B cell (primary cell): ENCODE measurements at regions not wholly inside any gene's neighbourhood (a gene's known extent, or its start where the extent isn't known, plus 50 kb on each side); places are given as distances from the start of the nearest gene placed in this dataset.

Experiments
- ATAC-seq: fragments of 200-7000 bp; cut with Tn5 transposase; one replicate; pipeline ENCODE4 v1.10.0; 2021; ENCODE audit warnings: low read depth, mild to moderate bottlenecking, moderate number of reproducible peaks, moderate library complexity
- CTCF ChIA-PET: fragments of 350-600 bp; sonication (Branson Sonifier 250); formaldehyde crosslinking; loops from one replicate; lab custom pipeline; 2021; ENCODE audit warnings: antibody characterized with exemption, inconsistent platforms; lab: Charles Lee
- POLR2A ChIA-PET: fragments of 350-600 bp; sonication (Branson Sonifier 250); formaldehyde crosslinking; loops from one replicate; lab custom pipeline; 2021; ENCODE audit warnings: antibody characterized with exemption; lab: Charles Lee
- DNase-seq: peaks from one replicate; pipeline ENCODE4 v3.0.0; 2013
- H2AFZ ChIP-seq: 2 replicates; pipeline ENCODE4 v1.6.1; 2012; ENCODE audit warnings: mild to moderate bottlenecking, low read depth, low read length; ENCODE audit not compliant: insufficient read depth, poor library complexity, severe bottlenecking
- H3K27ac ChIP-seq, 2 donors: 1 replicate in 1 of 2; 2 replicates in 1 of 2; pipeline ENCODE4 v1.5.1; 2012 to 2013; ENCODE audit warnings: low read length in 2 of 2, mild to moderate bottlenecking in 2 of 2, moderate library complexity in 1 of 2
- H3K27me3 ChIP-seq, 4 experiments: fragments of 200-600 bp in 1 of 4; sonication (generic) in 1 of 4; replicated peaks in 1 of 4; 1 replicate in 2 of 4; 2 replicates in 2 of 4; pipeline versions ENCODE4 v1.6.1 to v1.7.0; 2013 to 2016; ENCODE audit warnings: low read length in 3 of 4, mild to moderate bottlenecking in 2 of 4, mixed read lengths in 1 of 4, moderate library complexity in 1 of 4; ENCODE audit not compliant: insufficient read depth in 4 of 4, control insufficient read depth in 3 of 4; ENCODE audit errors: control extremely low read depth in 1 of 4
- H3K36me3 ChIP-seq, 2 experiments: replicated peaks in 1 of 2; 1 replicate in 1 of 2; 2 replicates in 1 of 2; pipeline versions ENCODE4 v1.6.1 to v1.7.1; 2013; ENCODE audit warnings: low read length in 1 of 2; ENCODE audit not compliant: insufficient read depth in 2 of 2, control insufficient read depth in 1 of 2; ENCODE audit errors: control extremely low read depth in 1 of 2, extremely low read depth in 1 of 2
- H3K4me1 ChIP-seq, 2 donors: fragments of 200-600 bp in 1 of 2; sonication (generic) in 1 of 2; 1 replicate in 1 of 2; 2 replicates in 1 of 2; pipeline versions ENCODE4 v1.5.1 to v1.6.1; 2013 to 2017; ENCODE audit warnings: low read length in 2 of 2; ENCODE audit not compliant: control insufficient read depth in 2 of 2, insufficient read depth in 2 of 2
- H3K4me2 ChIP-seq: replicated peaks from 2 replicates; pipeline ENCODE3; 2012; ENCODE audit warnings: mild to moderate bottlenecking, low read depth, low read length; ENCODE audit not compliant: poor library complexity, severe bottlenecking
- H3K4me3 ChIP-seq, 5 experiments: fragments of 200-600 bp in 1 of 5; sonication (generic) in 1 of 5; 1 replicate in 3 of 5; 2 replicates in 2 of 5; pipeline versions ENCODE4 v1.5.1 to v1.7.0; 2011 to 2016; ENCODE audit warnings: low read length in 4 of 5, mild to moderate bottlenecking in 4 of 5, low read depth in 2 of 5, control low read depth in 1 of 5, moderate library complexity in 1 of 5; ENCODE audit not compliant: insufficient read depth in 1 of 5; ENCODE audit errors: control extremely low read depth in 1 of 5, extremely low read depth in 1 of 5
- H3K79me2 ChIP-seq: fragments of 200-600 bp; sonication (generic); one replicate; pipeline ENCODE4 v1.6.0; 2016; ENCODE audit warnings: low read length; ENCODE audit not compliant: control insufficient read depth, insufficient read depth
- H3K9ac ChIP-seq: fragments of 200-600 bp; sonication (generic); 2 replicates; pipeline ENCODE4 v1.6.1; 2017; ENCODE audit warnings: mild to moderate bottlenecking, low read length, moderate library complexity
- H3K9me3 ChIP-seq, 3 donors: one replicate each; pipeline versions ENCODE4 v1.6.1 to v1.7.1; 2013; ENCODE audit warnings: low read length in 2 of 3; ENCODE audit not compliant: control insufficient read depth in 2 of 3, insufficient read depth in 1 of 3; ENCODE audit errors: control extremely low read depth in 1 of 3
- H4K20me1 ChIP-seq: 2 replicates; pipeline ENCODE4 v1.6.0; 2012; ENCODE audit warnings: mild to moderate bottlenecking, low read length; ENCODE audit not compliant: insufficient read depth, control insufficient read depth, poor library complexity, severe bottlenecking
- H3K27ac Mint-ChIP-seq: one replicate; pipeline ENCODE4 v1.8.0; 2021; ENCODE audit warnings: mixed read lengths
- H3K27me3 Mint-ChIP-seq: one replicate; pipeline ENCODE4 v1.8.0; 2021; ENCODE audit warnings: mixed read lengths
- H3K4me1 Mint-ChIP-seq: one replicate; pipeline ENCODE4 v1.8.0; 2021; ENCODE audit warnings: mixed read lengths
- H3K4me3 Mint-ChIP-seq: one replicate; pipeline ENCODE4 v1.8.0; 2021; ENCODE audit warnings: mixed read lengths
- H3K9me3 Mint-ChIP-seq: one replicate; pipeline ENCODE4 v1.8.0; 2022; ENCODE audit warnings: mixed read lengths; ENCODE audit not compliant: insufficient read depth
- CTCF ChIP-seq: fragments of 200-600 bp; IDR thresholded peaks from one replicate; pipeline ENCODE4 v1.8.0; 2022; ENCODE audit warnings: antibody characterized with exemption, mild to moderate bottlenecking
- EZH2 ChIP-seq: IDR thresholded peaks from 2 replicates; pipeline ENCODE4 v1.6.1; 2012; ENCODE audit warnings: borderline replicate concordance, low read depth, mild to moderate bottlenecking, moderate library complexity, low read length; ENCODE audit not compliant: insufficient read depth, poor library complexity, severe bottlenecking
- WGBS: methylation state at CpG from one replicate; pipeline ENCODE4 v1.1.5; 2013; ENCODE audit warnings: missing lambda C conversion rate; ENCODE audit not compliant: insufficient coverage; 5-methylcytosine and 5-hydroxymethylcytosine counted together
- intact Hi-C: fragments of 100-400 bp; cut with micrococcal nuclease; formaldehyde crosslinking; loops from one replicate; pipeline ENCODE4 v1.10.0; 2022

GRCh38 chr7:42854571-42855118 is 57.2 kb downstream of the C7orf25 start:
- H3K27ac ChIP-seq = no peak overlapping the region
- H3K9me3 ChIP-seq = no peaks in the 10 kb centered on the region
- peaks cover 0 to 12% (median 6%) of the 10 kb centered on the region in 4 experiments for H3K27me3 ChIP-seq
- no peak overlapping the region for H3K4me3 ChIP-seq
- TF ChIP-seq EZH2 = no peak
- no peak for TF ChIP-seq CTCF
- no peak overlapping the region for H2AFZ ChIP-seq
- H4K20me1 ChIP-seq = no peaks in the 10 kb centered on the region
- no peaks in the 10 kb centered on the region for H3K36me3 ChIP-seq
- H3K4me1 ChIP-seq = peaks cover 0 to 8% of the 10 kb centered on the region in 2 donors
- H3K27ac Mint-ChIP-seq = no peak overlapping the region
- CTCF ChIA-PET = no interaction called here
- H3K4me2 ChIP-seq = no peak overlapping the region
- ATAC-seq (no peak), DNase-seq (no peak)
- H3K79me2 ChIP-seq = no peaks in the 10 kb centered on the region
- no peak overlapping the region for H3K4me3 Mint-ChIP-seq
- H3K9ac ChIP-seq = no peak overlapping the region
- peaks cover 2% of the 10 kb centered on the region for H3K4me1 Mint-ChIP-seq
- WGBS = 95% methylated on average over 9 of the region's 11 CpGs
- H3K27me3 Mint-ChIP-seq = peaks cover 48% of the 10 kb centered on the region
- intact Hi-C loops = no loop called here
- POLR2A ChIA-PET = no interaction called here
- H3K9me3 Mint-ChIP-seq = no peaks in the 10 kb centered on the region

GRCh38 chr7:42852531-42852930 is 59.3 kb downstream of the C7orf25 start:
- no peaks in the 10 kb centered on the region for H4K20me1 ChIP-seq
- H3K27ac ChIP-seq = no peak overlapping the region
- WGBS = 0% methylated on average over 1 of the region's 4 CpGs
- no peak overlapping the region for H3K9ac ChIP-seq
- ChIA-PET POLR2A (no interaction called here), CTCF (interaction anchor here (1.4 kb wide), 1 partner anchor 21 kb away, joined by 3 read pairs; no protein-coding TSS in a partner anchor)
- intact Hi-C loops = no loop called here
- no peak overlapping the region for H3K27ac Mint-ChIP-seq
- H3K4me1 Mint-ChIP-seq = peaks cover 2% of the 10 kb centered on the region
- H3K4me3 ChIP-seq = no peak overlapping the region
- no peaks in the 10 kb centered on the region for H3K9me3 Mint-ChIP-seq
- ATAC-seq (no peak), DNase-seq (no peak)
- H3K36me3 ChIP-seq = no peaks in the 10 kb centered on the region
- peaks cover 0 to 12% (median 6%) of the 10 kb centered on the region in 4 experiments for H3K27me3 ChIP-seq
- H3K4me2 ChIP-seq = no peak overlapping the region
- peaks cover 44% of the 10 kb centered on the region for H3K27me3 Mint-ChIP-seq
- TF ChIP-seq EZH2 = no peak
- no peak for TF ChIP-seq CTCF
- H2AFZ ChIP-seq = no peak overlapping the region
- H3K9me3 ChIP-seq = no peaks in the 10 kb centered on the region
- H3K4me3 Mint-ChIP-seq = no peak overlapping the region
- H3K4me1 ChIP-seq = peaks cover 0 to 8% of the 10 kb centered on the region in 2 donors
- no peaks in the 10 kb centered on the region for H3K79me2 ChIP-seq
